Prostate gland (tissue), 2 donors: ENCODE measurements at regions not wholly inside any gene's neighbourhood (a gene's known extent, or its start where the extent isn't known, plus 50 kb on each side); places are given as distances from the start of the nearest gene placed in this dataset.

ENCODE experiments used
- POLR2A ChIP-seq: fragments of 450-650 bp; IDR thresholded peaks from one replicate; pipeline ENCODE4 v1.6.1; 2016; ENCODE audit warnings: antibody characterized with exemption, mild to moderate bottlenecking
- POLR2AphosphoS5 ChIP-seq: sonication (generic); formaldehyde crosslinking; IDR thresholded peaks from one replicate; pipeline ENCODE4 v1.6.1; 2017; ENCODE audit warnings: antibody characterized with exemption
- TF ChIP-seq, protein P1 (sequence below), 4 experiments: fragments of 200-600 bp in 2 of 4; fragments of 450-650 bp in 2 of 4; sonication (generic) in 2 of 4; IDR thresholded peaks; 1 replicate in 3 of 4; 2 replicates in 1 of 4; pipeline ENCODE4 v1.5.1; 2016 to 2019; ENCODE audit warnings: antibody characterized with exemption in 4 of 4, mild to moderate bottlenecking in 2 of 4, moderate library complexity in 2 of 4

GRCh38 chr14:87643005-87643404 is 350.0 kb downstream of the GALC start:
- TF ChIP-seq POLR2A = no peak
- TF ChIP-seq, protein P1, sequence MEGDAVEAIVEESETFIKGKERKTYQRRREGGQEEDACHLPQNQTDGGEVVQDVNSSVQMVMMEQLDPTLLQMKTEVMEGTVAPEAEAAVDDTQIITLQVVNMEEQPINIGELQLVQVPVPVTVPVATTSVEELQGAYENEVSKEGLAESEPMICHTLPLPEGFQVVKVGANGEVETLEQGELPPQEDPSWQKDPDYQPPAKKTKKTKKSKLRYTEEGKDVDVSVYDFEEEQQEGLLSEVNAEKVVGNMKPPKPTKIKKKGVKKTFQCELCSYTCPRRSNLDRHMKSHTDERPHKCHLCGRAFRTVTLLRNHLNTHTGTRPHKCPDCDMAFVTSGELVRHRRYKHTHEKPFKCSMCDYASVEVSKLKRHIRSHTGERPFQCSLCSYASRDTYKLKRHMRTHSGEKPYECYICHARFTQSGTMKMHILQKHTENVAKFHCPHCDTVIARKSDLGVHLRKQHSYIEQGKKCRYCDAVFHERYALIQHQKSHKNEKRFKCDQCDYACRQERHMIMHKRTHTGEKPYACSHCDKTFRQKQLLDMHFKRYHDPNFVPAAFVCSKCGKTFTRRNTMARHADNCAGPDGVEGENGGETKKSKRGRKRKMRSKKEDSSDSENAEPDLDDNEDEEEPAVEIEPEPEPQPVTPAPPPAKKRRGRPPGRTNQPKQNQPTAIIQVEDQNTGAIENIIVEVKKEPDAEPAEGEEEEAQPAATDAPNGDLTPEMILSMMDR (IDR thresholded peaks at IDR 0.05) = no peak
- TF ChIP-seq POLR2AphosphoS5 = no peak
